Hepatocyte (in vitro differentiated cells): ENCODE measurements at regions not wholly inside any gene's neighbourhood (a gene's known extent, or its start where the extent isn't known, plus 50 kb on each side); places are given as distances from the start of the nearest gene placed in this dataset.

Source experiments
- DNase-seq: peaks from one replicate; pipeline ENCODE4 v3.0.0-alpha.2; 2016; ENCODE audit warnings: low spot score
- H2AFZ ChIP-seq: fragments of 200-600 bp; sonication (generic); 2 replicates; pipeline ENCODE4 v1.6.0; 2016; ENCODE audit warnings: antibody characterized with exemption, mild to moderate bottlenecking
- H3K27ac ChIP-seq: fragments of 200-600 bp; sonication (generic); 2 replicates; pipeline ENCODE4 v1.5.1; 2016; ENCODE audit warnings: mild to moderate bottlenecking
- H3K27me3 ChIP-seq: fragments of 200-600 bp; sonication (generic); 2 replicates; pipeline ENCODE4 v1.6.1; 2016
- H3K36me3 ChIP-seq: fragments of 200-600 bp; sonication (generic); replicated peaks from 2 replicates; pipeline ENCODE4 v1.5.1; 2016; ENCODE audit warnings: low read depth; ENCODE audit not compliant: insufficient read depth
- H3K4me1 ChIP-seq: fragments of 200-600 bp; sonication (generic); 2 replicates; pipeline ENCODE4 v1.5.1; 2016; ENCODE audit warnings: mild to moderate bottlenecking, moderate library complexity; ENCODE audit not compliant: insufficient read depth
- H3K4me2 ChIP-seq: fragments of 200-600 bp; sonication (generic); 2 replicates; pipeline ENCODE4 v1.6.0; 2016
- H3K4me3 ChIP-seq: fragments of 200-600 bp; sonication (generic); 2 replicates; pipeline ENCODE4 v1.5.1; 2016; ENCODE audit warnings: mild to moderate bottlenecking
- H3K79me2 ChIP-seq: fragments of 200-600 bp; sonication (generic); 2 replicates; pipeline ENCODE4 v1.6.0; 2017; ENCODE audit warnings: mild to moderate bottlenecking
- H3K9me2 ChIP-seq: fragments of 200-600 bp; sonication (generic); replicated peaks from 2 replicates; pipeline ENCODE4 v1.6.0; 2017; ENCODE audit warnings: mild to moderate bottlenecking; ENCODE audit not compliant: insufficient read depth
- H3K9me3 ChIP-seq: fragments of 200-600 bp; sonication (generic); 2 replicates; pipeline ENCODE4 v1.5.1; 2016; ENCODE audit warnings: low read depth, mild to moderate bottlenecking
- H4K20me1 ChIP-seq: fragments of 200-600 bp; sonication (generic); 2 replicates; pipeline ENCODE4 v1.6.0; 2016; ENCODE audit warnings: mild to moderate bottlenecking; ENCODE audit not compliant: insufficient read depth, poor library complexity, severe bottlenecking
- CTCF ChIP-seq: fragments of 200-600 bp; sonication (generic); IDR thresholded peaks from 2 replicates; pipeline ENCODE4 v1.5.1; 2016; ENCODE audit warnings: antibody characterized with exemption, mild to moderate bottlenecking; ENCODE audit not compliant: poor library complexity
- EZH2 ChIP-seq: fragments of 200-600 bp; sonication (generic); IDR thresholded peaks from 2 replicates; pipeline ENCODE4 v1.6.1; 2016; ENCODE audit warnings: antibody characterized with exemption, mild to moderate bottlenecking, borderline replicate concordance
- EZH2phosphoT487 ChIP-seq: fragments of 200-600 bp; sonication (generic); IDR thresholded peaks from one replicate; pipeline ENCODE4 v1.6.1; 2018; ENCODE audit warnings: antibody characterized with exemption, mild to moderate bottlenecking, low read depth, moderate library complexity; ENCODE audit not compliant: unreplicated experiment, severe bottlenecking
- WGBS: methylation state at CpG from one replicate; pipeline ENCODE4 v1.1.6; 2016; ENCODE audit warnings: low lambda C conversion rate; ENCODE audit errors: missing lambda C conversion rate; 5-methylcytosine and 5-hydroxymethylcytosine counted together

- Histone ChIP-seq H3K79me2 (no peaks in the 10 kb centered on the region), H3K4me3 (no peak overlapping the region), H3K4me2 (no peak overlapping the region), H3K27ac (no peak overlapping the region), H2AFZ (no peak overlapping the region), H3K9me2 (no peaks in the 10 kb centered on the region), H3K27me3 (no peaks in the 10 kb centered on the region), H3K4me1 (no peaks in the 10 kb centered on the region), H3K36me3 (no peaks in the 10 kb centered on the region), H3K9me3 (no peaks in the 10 kb centered on the region), H4K20me1 (no peaks in the 10 kb centered on the region)
- WGBS: 85% methylated on average over 1 of the region's 1 CpG
- DNase-seq: no peak
- no peak for TF ChIP-seq EZH2phosphoT487
- TF ChIP-seq EZH2: no peak
- no peak for TF ChIP-seq CTCF
Measured at GRCh38 chr1:221344693-221345092, 397.2 kb downstream of the DUSP10 start.

- H3K79me2 ChIP-seq: no peaks in the 10 kb centered on the region
- WGBS: 65% methylated on average over 2 of the region's 2 CpGs
- no peaks in the 10 kb centered on the region for H3K36me3 ChIP-seq
- H3K27me3 ChIP-seq: no peaks in the 10 kb centered on the region
- peak; percentile 7 for DNase-seq
- H3K9me2 ChIP-seq: no peaks in the 10 kb centered on the region
- no peak for TF ChIP-seq EZH2phosphoT487
- TF ChIP-seq CTCF: no peak
- TF ChIP-seq EZH2: no peak
- H3K9me3 ChIP-seq: no peaks in the 10 kb centered on the region
- H4K20me1 ChIP-seq: no peaks in the 10 kb centered on the region
- H3K4me2 ChIP-seq: no peak overlapping the region
- H2AFZ ChIP-seq: no peak overlapping the region
- H3K4me1 ChIP-seq: no peaks in the 10 kb centered on the region
- no peak overlapping the region for H3K4me3 ChIP-seq
- no peak overlapping the region for H3K27ac ChIP-seq
Measured at GRCh38 chr1:221347706-221348105, 394.2 kb downstream of the DUSP10 start.

- no peaks in the 10 kb centered on the region for H4K20me1 ChIP-seq
- no peaks in the 10 kb centered on the region for H3K36me3 ChIP-seq
- H3K27ac ChIP-seq: no peak overlapping the region
- H3K79me2 ChIP-seq: no peaks in the 10 kb centered on the region
- H3K4me2 ChIP-seq: no peak overlapping the region
- DNase-seq: no peak
- no peak for TF ChIP-seq EZH2
- no peak for TF ChIP-seq EZH2phosphoT487
- no peak for TF ChIP-seq CTCF
- no peaks in the 10 kb centered on the region for H3K9me2 ChIP-seq
- 96% methylated on average over 1 of the region's 1 CpG for WGBS
- H2AFZ ChIP-seq: no peak overlapping the region
- H3K27me3 ChIP-seq: no peaks in the 10 kb centered on the region
- H3K9me3 ChIP-seq: no peaks in the 10 kb centered on the region
- no peak overlapping the region for H3K4me3 ChIP-seq
- no peaks in the 10 kb centered on the region for H3K4me1 ChIP-seq
Measured at GRCh38 chr1:221350091-221350490, 391.8 kb downstream of the DUSP10 start.

GRCh38 chr1:221356693-221357092 lies 385.2 kb downstream of the DUSP10 start:
- Histone ChIP-seq H4K20me1 (no peaks in the 10 kb centered on the region), H3K9me3 (no peaks in the 10 kb centered on the region), H3K4me1 (no peaks in the 10 kb centered on the region), H3K9me2 (no peaks in the 10 kb centered on the region), H3K27ac (no peak overlapping the region), H3K79me2 (no peaks in the 10 kb centered on the region), H3K36me3 (no peaks in the 10 kb centered on the region), H3K4me2 (no peak overlapping the region), H2AFZ (no peak overlapping the region), H3K4me3 (no peak overlapping the region), H3K27me3 (no peaks in the 10 kb centered on the region)
- TF ChIP-seq CTCF: no peak
- DNase-seq: no peak
- 95% methylated on average over 1 of the region's 1 CpG for WGBS
